Tibial nerve (tissue), 4 donors: ENCODE measurements at regions not wholly inside any gene's neighbourhood (a gene's known extent, or its start where the extent isn't known, plus 50 kb on each side); places are given as distances from the start of the nearest gene placed in this dataset.

Source experiments
- CTCF ChIP-seq, 5 experiments: fragments of 200-600 bp in 3 of 5; fragments of 450-650 bp in 2 of 5; sonication (generic) in 3 of 5; IDR thresholded peaks; one replicate each; pipeline ENCODE4 v1.5.1; 2016 to 2019; ENCODE audit warnings: antibody characterized with exemption in 5 of 5, mild to moderate bottlenecking in 3 of 5, moderate library complexity in 2 of 5
- EP300 ChIP-seq, 2 donors: sonication (generic); formaldehyde crosslinking; IDR thresholded peaks; one replicate each; pipeline ENCODE4 v1.6.1; 2017; ENCODE audit warnings: antibody characterized with exemption in 2 of 2, mild to moderate bottlenecking in 1 of 2
- POLR2A ChIP-seq, 2 donors: fragments of 450-650 bp; IDR thresholded peaks; one replicate each; pipeline ENCODE4 v1.6.1; 2017; ENCODE audit warnings: antibody characterized with exemption in 2 of 2, mild to moderate bottlenecking in 2 of 2, moderate library complexity in 2 of 2

DNA sequence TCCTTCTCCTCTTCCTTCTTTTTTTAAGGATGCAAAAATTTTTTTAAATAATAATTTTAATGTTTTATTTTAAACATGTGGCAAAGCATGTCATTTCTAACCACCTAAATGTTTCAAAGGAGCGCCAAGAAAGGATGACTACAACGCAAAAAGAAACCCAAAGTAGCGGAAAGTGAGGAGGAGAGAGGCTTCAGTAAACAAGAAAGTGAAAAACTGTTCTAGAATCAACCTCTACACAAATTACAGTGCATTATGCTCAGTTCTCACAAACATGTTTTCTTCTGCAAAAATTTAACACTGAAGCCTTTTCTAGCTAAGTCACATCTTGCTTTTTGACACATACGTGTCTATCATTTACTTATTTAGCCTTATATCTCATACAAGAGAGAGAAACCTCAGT, 948.6 kb downstream of the GATA3 start:
- no peak for TF ChIP-seq CTCF (IDR thresholded peaks at IDR 0.05)
- no peak for TF ChIP-seq POLR2A (IDR thresholded peaks at IDR 0.05)
- TF ChIP-seq EP300 (IDR thresholded peaks at IDR 0.05), result no peak
